ENCODE measurements at regions not wholly inside any gene's neighbourhood (a gene's known extent, or its start where the extent isn't known, plus 50 kb on each side); places are given as distances from the start of the nearest gene placed in this dataset.

DNA sequence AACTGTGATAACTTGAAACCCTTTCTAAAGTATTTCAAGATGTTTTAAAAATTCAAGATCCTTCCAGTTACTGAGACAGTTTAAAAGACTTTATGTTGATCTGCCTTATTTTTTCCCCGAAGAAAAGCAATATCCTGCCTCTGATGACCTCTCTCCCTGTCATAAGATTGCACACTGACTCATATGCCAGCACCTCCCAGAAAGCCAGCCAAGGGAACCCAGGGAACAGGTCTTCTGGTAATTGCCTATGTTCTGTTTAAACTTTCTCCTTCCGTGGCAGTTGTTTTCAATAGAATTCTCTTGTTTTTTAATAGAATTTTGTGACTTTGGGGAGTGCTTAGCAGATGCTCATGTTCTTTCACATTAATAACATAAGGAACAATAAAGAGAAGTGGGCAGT, 300.2 kb upstream of the PRKD1 start:
- TF ChIP-seq RAD21 (IDR thresholded peaks at IDR 0.05; ENCODE audit: low read depth): no peak
- TF ChIP-seq TAF1 (IDR thresholded peaks at IDR 0.05; ENCODE audit: low read depth): no peak
- TF ChIP-seq, protein P1, sequence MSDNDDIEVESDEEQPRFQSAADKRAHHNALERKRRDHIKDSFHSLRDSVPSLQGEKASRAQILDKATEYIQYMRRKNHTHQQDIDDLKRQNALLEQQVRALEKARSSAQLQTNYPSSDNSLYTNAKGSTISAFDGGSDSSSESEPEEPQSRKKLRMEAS (IDR thresholded peaks at IDR 0.05): no peak
- no peak for TF ChIP-seq USF1 (IDR thresholded peaks at IDR 0.05)
- no peak for TF ChIP-seq CEBPB (IDR thresholded peaks at IDR 0.05)
- no peak for TF ChIP-seq REST (IDR thresholded peaks at IDR 0.05; ENCODE audit: low read depth)
- no peak for TF ChIP-seq FOXM1 (IDR thresholded peaks at IDR 0.05; ENCODE audit: borderline replicate concordance, low read depth)
- no peak for TF ChIP-seq EP300 (IDR thresholded peaks at IDR 0.05; ENCODE audit: borderline replicate concordance)
- no peak for TF ChIP-seq EGR1 (IDR thresholded peaks at IDR 0.05)
- TF ChIP-seq TEAD4 (IDR thresholded peaks at IDR 0.05): no peak
